MM.1S (cell line): ENCODE measurements at regions not wholly inside any gene's neighbourhood (a gene's known extent, or its start where the extent isn't known, plus 50 kb on each side); places are given as distances from the start of the nearest gene placed in this dataset.

Experiments used
- DNase-seq: peaks from one replicate; pipeline ENCODE4 v3.0.0-alpha.2; 2015
- H2AFZ ChIP-seq: fragments of 300-600 bp; sonication (generic); 2 replicates; pipeline ENCODE4 v1.6.0; 2016; ENCODE audit warnings: antibody characterized with exemption, low read length
- H3F3A ChIP-seq: fragments of 300-600 bp; sonication (generic); 2 replicates; pipeline ENCODE4 v1.6.1; 2016; ENCODE audit warnings: mild to moderate bottlenecking, antibody characterized with exemption, low read length, moderate library complexity, mixed read lengths; ENCODE audit not compliant: insufficient read depth
- H3K27ac ChIP-seq: fragments of 300-600 bp; sonication (generic); 2 replicates; pipeline ENCODE4 v1.5.1; 2016; ENCODE audit warnings: mild to moderate bottlenecking, low read length
- H3K27me3 ChIP-seq: fragments of 300-600 bp; sonication (generic); replicated peaks from 2 replicates; pipeline ENCODE4 v1.6.0; 2016; ENCODE audit warnings: low read length; ENCODE audit not compliant: insufficient read depth
- H3K36me3 ChIP-seq: fragments of 300-600 bp; sonication (generic); replicated peaks from 2 replicates; pipeline ENCODE4 v1.6.1; 2016; ENCODE audit warnings: mild to moderate bottlenecking, low read length, mixed read lengths; ENCODE audit not compliant: insufficient read depth
- H3K4me1 ChIP-seq: fragments of 300-600 bp; sonication (generic); 2 replicates; pipeline ENCODE4 v1.6.1; 2016; ENCODE audit warnings: low read length, mixed read lengths
- H3K4me2 ChIP-seq: fragments of 300-600 bp; sonication (generic); 2 replicates; pipeline ENCODE4 v1.6.0; 2016; ENCODE audit warnings: low read depth, low read length
- H3K4me3 ChIP-seq: fragments of 300-600 bp; sonication (generic); 2 replicates; pipeline ENCODE4 v1.5.1; 2016; ENCODE audit warnings: low read length, mixed read lengths
- H3K79me2 ChIP-seq: fragments of 300-600 bp; sonication (generic); 2 replicates; pipeline ENCODE4 v1.6.1; 2016; ENCODE audit warnings: mixed run types, low read length, mixed read lengths
- H3K9ac ChIP-seq: fragments of 300-600 bp; sonication (generic); 2 replicates; pipeline ENCODE4 v1.6.1; 2016; ENCODE audit warnings: low read length, mixed read lengths
- H3K9me2 ChIP-seq: fragments of 300-600 bp; sonication (generic); replicated peaks from 2 replicates; pipeline ENCODE4 v1.6.1; 2016; ENCODE audit warnings: mild to moderate bottlenecking, low read length, mixed read lengths; ENCODE audit not compliant: insufficient read depth
- H3K9me3 ChIP-seq: fragments of 300-600 bp; sonication (generic); replicated peaks from 2 replicates; pipeline ENCODE4 v1.6.1; 2016; ENCODE audit warnings: mild to moderate bottlenecking, low read length, mixed read lengths; ENCODE audit not compliant: insufficient read depth
- H4K20me1 ChIP-seq: fragments of 300-600 bp; sonication (generic); 2 replicates; pipeline ENCODE4 v1.6.1; 2016; ENCODE audit warnings: mild to moderate bottlenecking, low read length, moderate library complexity, mixed read lengths; ENCODE audit not compliant: insufficient read depth
- EZH2 ChIP-seq: fragments of 300-600 bp; sonication (generic); optimal IDR thresholded peaks from 2 replicates; pipeline ENCODE3; 2017; ENCODE audit warnings: low read depth, mild to moderate bottlenecking, antibody characterized with exemption, low read length, mixed read lengths
- EZH2phosphoT487 ChIP-seq: fragments of 300-600 bp; sonication (generic); IDR thresholded peaks from 2 replicates; pipeline ENCODE4 v1.6.1; 2018; ENCODE audit warnings: antibody characterized with exemption, low read length
- TF ChIP-seq, protein P1 (sequence below): fragments of 300-600 bp; sonication (generic); IDR thresholded peaks from 2 replicates; pipeline ENCODE4 v1.5.1; 2016; ENCODE audit warnings: antibody characterized with exemption, low read length, mixed read lengths

DNA sequence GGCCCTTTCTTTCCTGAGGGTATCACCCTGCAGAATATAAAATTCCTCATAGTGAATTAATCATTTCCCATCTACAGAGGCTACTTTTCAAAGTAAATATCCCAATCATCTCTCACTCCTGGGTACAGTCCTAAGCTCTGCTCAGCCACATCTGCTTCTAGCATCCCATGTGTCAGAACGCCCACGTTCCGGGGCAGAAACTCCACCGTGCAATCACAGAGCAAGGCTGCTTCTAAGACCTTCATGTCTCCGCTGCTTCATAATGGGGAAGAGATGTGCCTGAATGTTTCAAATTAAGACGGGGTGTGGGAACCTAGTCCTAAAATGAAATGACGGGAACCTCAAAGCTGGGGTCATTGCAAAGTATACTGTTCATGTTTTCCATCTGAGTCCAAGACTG lies 208.8 kb upstream of the GMDS start:
- no peak overlapping the region for H2AFZ ChIP-seq
- no peaks in the 10 kb centered on the region for H4K20me1 ChIP-seq
- no peak overlapping the region for H3K4me2 ChIP-seq
- H3K4me3 ChIP-seq: no peak overlapping the region
- no peak for DNase-seq
- no peaks in the 10 kb centered on the region for H3K27me3 ChIP-seq
- H3K79me2 ChIP-seq: no peaks in the 10 kb centered on the region
- H3K9me2 ChIP-seq: no peaks in the 10 kb centered on the region
- TF ChIP-seq EZH2 (no peak), EZH2phosphoT487 (no peak)
- TF ChIP-seq, protein P1, sequence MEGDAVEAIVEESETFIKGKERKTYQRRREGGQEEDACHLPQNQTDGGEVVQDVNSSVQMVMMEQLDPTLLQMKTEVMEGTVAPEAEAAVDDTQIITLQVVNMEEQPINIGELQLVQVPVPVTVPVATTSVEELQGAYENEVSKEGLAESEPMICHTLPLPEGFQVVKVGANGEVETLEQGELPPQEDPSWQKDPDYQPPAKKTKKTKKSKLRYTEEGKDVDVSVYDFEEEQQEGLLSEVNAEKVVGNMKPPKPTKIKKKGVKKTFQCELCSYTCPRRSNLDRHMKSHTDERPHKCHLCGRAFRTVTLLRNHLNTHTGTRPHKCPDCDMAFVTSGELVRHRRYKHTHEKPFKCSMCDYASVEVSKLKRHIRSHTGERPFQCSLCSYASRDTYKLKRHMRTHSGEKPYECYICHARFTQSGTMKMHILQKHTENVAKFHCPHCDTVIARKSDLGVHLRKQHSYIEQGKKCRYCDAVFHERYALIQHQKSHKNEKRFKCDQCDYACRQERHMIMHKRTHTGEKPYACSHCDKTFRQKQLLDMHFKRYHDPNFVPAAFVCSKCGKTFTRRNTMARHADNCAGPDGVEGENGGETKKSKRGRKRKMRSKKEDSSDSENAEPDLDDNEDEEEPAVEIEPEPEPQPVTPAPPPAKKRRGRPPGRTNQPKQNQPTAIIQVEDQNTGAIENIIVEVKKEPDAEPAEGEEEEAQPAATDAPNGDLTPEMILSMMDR: no peak
- H3K4me1 ChIP-seq: no peaks in the 10 kb centered on the region
- no peak overlapping the region for H3K9ac ChIP-seq
- H3K36me3 ChIP-seq: no peaks in the 10 kb centered on the region
- no peaks in the 10 kb centered on the region for H3F3A ChIP-seq
- no peaks in the 10 kb centered on the region for H3K9me3 ChIP-seq
- H3K27ac ChIP-seq: no peak overlapping the region

DNA sequence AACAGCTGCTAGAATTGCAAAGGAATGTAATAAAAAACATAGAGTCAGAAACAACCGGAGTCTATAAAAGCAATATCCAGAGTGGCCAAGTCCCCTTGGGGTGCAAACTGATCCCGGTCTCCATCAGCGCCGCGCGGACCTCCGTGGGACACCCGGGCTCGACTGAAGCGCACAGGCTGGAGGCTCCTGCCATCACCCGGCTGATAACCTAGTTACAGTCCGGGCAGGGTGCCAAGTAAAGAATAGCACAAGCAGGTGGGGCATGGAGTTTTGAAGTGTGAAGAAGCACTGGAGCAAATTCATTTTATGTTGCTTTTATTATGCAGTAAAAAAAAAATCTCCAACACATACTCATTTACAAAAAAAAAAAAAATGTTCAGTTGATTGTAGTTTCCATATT lies 205.1 kb upstream of the GMDS start:
- Histone ChIP-seq H4K20me1 (no peaks in the 10 kb centered on the region), H3F3A (no peaks in the 10 kb centered on the region), H3K27ac (no peak overlapping the region), H3K4me3 (no peak overlapping the region), H3K36me3 (no peaks in the 10 kb centered on the region), H3K4me2 (no peak overlapping the region), H3K79me2 (no peaks in the 10 kb centered on the region), H3K4me1 (no peaks in the 10 kb centered on the region), H3K9me3 (no peaks in the 10 kb centered on the region), H2AFZ (no peak overlapping the region), H3K9me2 (no peaks in the 10 kb centered on the region), H3K9ac (no peak overlapping the region), H3K27me3 (no peaks in the 10 kb centered on the region)
- TF ChIP-seq, protein P1: no peak
- no peak for DNase-seq

DNA sequence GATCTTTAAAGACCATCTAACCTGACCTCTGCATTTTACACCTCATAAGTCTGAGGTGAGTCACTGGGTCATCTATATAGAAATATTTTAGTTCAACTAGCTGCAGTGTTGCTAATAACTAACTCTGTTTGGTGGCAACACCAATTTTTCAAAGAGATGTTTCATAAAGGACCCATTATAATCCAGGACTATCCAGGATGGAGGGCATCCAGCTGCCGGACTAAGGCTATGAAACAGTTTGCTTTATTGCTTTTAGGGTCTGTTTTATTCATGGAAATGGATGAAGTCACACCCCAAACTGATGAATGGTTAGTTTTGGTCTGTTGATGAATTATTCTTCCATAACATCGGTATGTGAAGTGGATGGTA lies 204.2 kb upstream of the GMDS start:
- H3K9me2 ChIP-seq: no peaks in the 10 kb centered on the region
- no peak overlapping the region for H3K27ac ChIP-seq
- TF ChIP-seq EZH2phosphoT487 (no peak), EZH2 (no peak)
- TF ChIP-seq, protein P1: no peak
- H3K4me3 ChIP-seq: no peak overlapping the region
- H3K9me3 ChIP-seq: no peaks in the 10 kb centered on the region
- H3K27me3 ChIP-seq: no peaks in the 10 kb centered on the region
- H3K9ac ChIP-seq: no peak overlapping the region
- H2AFZ ChIP-seq: no peak overlapping the region
- H3F3A ChIP-seq: no peaks in the 10 kb centered on the region
- no peak for DNase-seq
- H4K20me1 ChIP-seq: no peaks in the 10 kb centered on the region
- no peaks in the 10 kb centered on the region for H3K79me2 ChIP-seq
- H3K36me3 ChIP-seq: no peaks in the 10 kb centered on the region
- no peaks in the 10 kb centered on the region for H3K4me1 ChIP-seq
- no peak overlapping the region for H3K4me2 ChIP-seq
